Activated B cell treated with CpG ODN at 0.5 μM for 24 hours (primary cell): ENCODE measurements at regions not wholly inside any gene's neighbourhood (a gene's known extent, or its start where the extent isn't known, plus 50 kb on each side); places are given as distances from the start of the nearest gene placed in this dataset.

ENCODE experiments used
- ATAC-seq: fragments of 200-7000 bp; cut with Tn5 transposase; one replicate; pipeline ENCODE4 v1.10.0; 2021; ENCODE audit warnings: low read depth, mild to moderate bottlenecking, moderate library complexity
- CTCF ChIA-PET: fragments of 350-600 bp; sonication (Branson Sonifier 250); formaldehyde crosslinking; loops from one replicate; lab custom pipeline; 2021; ENCODE audit warnings: antibody characterized with exemption; lab: Charles Lee
- POLR2A ChIA-PET: fragments of 350-600 bp; sonication (Branson Sonifier 250); formaldehyde crosslinking; loops from one replicate; lab custom pipeline; 2021; ENCODE audit warnings: antibody characterized with exemption; lab: Charles Lee
- DNase-seq: peaks from one replicate; pipeline ENCODE4 v3.0.0; 2022
- H3K27ac Mint-ChIP-seq: one replicate; pipeline ENCODE4 v1.8.0; 2020; ENCODE audit warnings: mixed read lengths
- H3K27me3 Mint-ChIP-seq: one replicate; pipeline ENCODE4 v1.8.0; 2021; ENCODE audit warnings: mixed read lengths
- H3K36me3 Mint-ChIP-seq: one replicate; pipeline ENCODE4 v1.8.0; 2021; ENCODE audit warnings: low read depth, mixed read lengths
- H3K4me1 Mint-ChIP-seq: one replicate; pipeline ENCODE4 v1.8.0; 2021; ENCODE audit warnings: mixed read lengths
- H3K4me3 Mint-ChIP-seq: one replicate; pipeline ENCODE4 v1.8.0; 2020; ENCODE audit warnings: mild to moderate bottlenecking, mixed read lengths
- H3K9me3 Mint-ChIP-seq: one replicate; pipeline ENCODE4 v1.8.0; 2020; ENCODE audit warnings: mixed read lengths
- CTCF ChIP-seq: fragments of 200-600 bp; IDR thresholded peaks from one replicate; pipeline ENCODE4 v1.8.0; 2022; ENCODE audit warnings: antibody characterized with exemption, mild to moderate bottlenecking
- intact Hi-C: fragments of 100-400 bp; cut with micrococcal nuclease; formaldehyde crosslinking; loops from one replicate; pipeline ENCODE4 v1.15.1; 2024

GRCh38 chr3:137108699-137109440 lies 151.1 kb downstream of the IL20RB start:
- CTCF ChIA-PET: no interaction called here
- TF ChIP-seq CTCF: no peak
- Mint-ChIP-seq H3K4me1 (no peaks in the 10 kb centered on the region), H3K36me3 (no peaks in the 10 kb centered on the region), H3K27me3 (peaks cover 4% of the 10 kb centered on the region), H3K9me3 (no peaks in the 10 kb centered on the region), H3K4me3 (no peak overlapping the region), H3K27ac (no peak overlapping the region)
- POLR2A ChIA-PET: no interaction called here
- ATAC-seq: no peak
- intact Hi-C loops: loop anchor here (5.0 kb wide), 1 partner anchor 943 kb away; no protein-coding TSS in a partner anchor
- no peak for DNase-seq

- no peak for TF ChIP-seq CTCF
- ChIA-PET CTCF (interaction anchor here (0.9 to 1.5 kb wide), 4 partner anchors 9 to 97 kb away, joined by 3 to 7 read pairs (median 3); no protein-coding TSS in a partner anchor), POLR2A (no interaction called here)
- ATAC-seq: no peak
- DNase-seq: no peak
- H3K27ac Mint-ChIP-seq: no peak overlapping the region
- H3K36me3 Mint-ChIP-seq: no peaks in the 10 kb centered on the region
- intact Hi-C loops: no loop called here
- no peak overlapping the region for H3K4me3 Mint-ChIP-seq
- H3K27me3 Mint-ChIP-seq: peaks cover 4% of the 10 kb centered on the region
- no peaks in the 10 kb centered on the region for H3K4me1 Mint-ChIP-seq
- H3K9me3 Mint-ChIP-seq: no peaks in the 10 kb centered on the region
These were observed 152.7 kb downstream of the IL20RB start for GRCh38 chr3:137110392-137110996.

GRCh38 chr3:137111497-137111896 lies 153.7 kb downstream of the IL20RB start:
- Mint-ChIP-seq H3K9me3 (no peaks in the 10 kb centered on the region), H3K27me3 (peaks cover 10% of the 10 kb centered on the region), H3K4me1 (no peaks in the 10 kb centered on the region), H3K27ac (no peak overlapping the region), H3K4me3 (no peak overlapping the region), H3K36me3 (no peaks in the 10 kb centered on the region)
- DNase-seq: no peak
- no peak for ATAC-seq
- POLR2A ChIA-PET: no interaction called here
- CTCF ChIA-PET: interaction anchor here (1.1 to 1.5 kb wide), 3 partner anchors 9 to 19 kb away, joined by 3 to 4 read pairs (median 3); no protein-coding TSS in a partner anchor
- no peak for TF ChIP-seq CTCF
- intact Hi-C loops: no loop called here

GRCh38 chr3:137116619-137117018 lies 158.8 kb downstream of the IL20RB start:
- Mint-ChIP-seq H3K9me3 (no peaks in the 10 kb centered on the region), H3K36me3 (no peaks in the 10 kb centered on the region), H3K4me3 (no peak overlapping the region), H3K4me1 (no peaks in the 10 kb centered on the region), H3K27ac (no peak overlapping the region), H3K27me3 (peaks cover 19% of the 10 kb centered on the region)
- ChIA-PET POLR2A (no interaction called here), CTCF (no interaction called here)
- intact Hi-C loops: no loop called here
- no peak for DNase-seq
- no peak for TF ChIP-seq CTCF
- no peak for ATAC-seq

- Mint-ChIP-seq H3K4me1 (no peaks in the 10 kb centered on the region), H3K36me3 (no peaks in the 10 kb centered on the region), H3K9me3 (no peaks in the 10 kb centered on the region), H3K27me3 (peaks cover 12% of the 10 kb centered on the region), H3K4me3 (no peak overlapping the region), H3K27ac (no peak overlapping the region)
- TF ChIP-seq CTCF: no peak
- ATAC-seq (no peak), DNase-seq (no peak)
- ChIA-PET CTCF (interaction anchor here (0.6 to 1.3 kb wide), 3 partner anchors 10 to 989 kb away, joined by 3 to 5 read pairs (median 3); no protein-coding TSS in a partner anchor), POLR2A (no interaction called here)
- intact Hi-C loops: no loop called here
These were observed 164.0 kb downstream of the IL20RB start for GRCh38 chr3:137121704-137122314.
